ENCODE measurements at regions not wholly inside any gene's neighbourhood (a gene's known extent, or its start where the extent isn't known, plus 50 kb on each side); places are given as distances from the start of the nearest gene placed in this dataset.

DNA sequence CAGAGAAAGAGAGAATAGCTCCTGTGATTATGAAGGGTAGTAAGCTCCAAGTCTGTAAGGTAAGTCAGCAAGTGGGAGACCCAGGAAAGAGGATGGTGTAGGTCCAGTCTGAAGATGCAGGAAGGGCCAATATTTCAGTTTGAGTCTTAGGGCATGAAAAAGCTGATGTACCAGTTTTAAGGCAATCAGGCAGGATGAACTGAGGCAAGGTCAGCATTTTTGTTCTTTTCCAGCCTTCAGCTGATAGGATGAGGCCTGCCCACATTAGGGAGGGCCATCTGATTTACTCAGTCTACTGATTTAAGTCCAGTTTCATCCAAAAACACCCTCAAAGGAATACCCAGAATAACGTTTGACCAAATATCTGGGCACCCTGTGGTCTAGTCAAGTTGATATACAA lies 347.3 kb downstream of the CMPK2 start:
- no peak for DNase-seq (ENCODE audit: low read depth in 3 of 3)

- no peak for DNase-seq (ENCODE audit: low read depth in 3 of 3)
Measured at GRCh38 chr2:6523476-6523875, 342.2 kb downstream of the CMPK2 start.

- no peak for DNase-seq (ENCODE audit: low read depth in 3 of 3)
Measured at GRCh38 chr2:6524691-6525474, 340.8 kb downstream of the CMPK2 start.

- no peak for DNase-seq (ENCODE audit: low read depth in 3 of 3)
Measured at GRCh38 chr2:6525475-6525964, 340.2 kb downstream of the CMPK2 start.

DNA sequence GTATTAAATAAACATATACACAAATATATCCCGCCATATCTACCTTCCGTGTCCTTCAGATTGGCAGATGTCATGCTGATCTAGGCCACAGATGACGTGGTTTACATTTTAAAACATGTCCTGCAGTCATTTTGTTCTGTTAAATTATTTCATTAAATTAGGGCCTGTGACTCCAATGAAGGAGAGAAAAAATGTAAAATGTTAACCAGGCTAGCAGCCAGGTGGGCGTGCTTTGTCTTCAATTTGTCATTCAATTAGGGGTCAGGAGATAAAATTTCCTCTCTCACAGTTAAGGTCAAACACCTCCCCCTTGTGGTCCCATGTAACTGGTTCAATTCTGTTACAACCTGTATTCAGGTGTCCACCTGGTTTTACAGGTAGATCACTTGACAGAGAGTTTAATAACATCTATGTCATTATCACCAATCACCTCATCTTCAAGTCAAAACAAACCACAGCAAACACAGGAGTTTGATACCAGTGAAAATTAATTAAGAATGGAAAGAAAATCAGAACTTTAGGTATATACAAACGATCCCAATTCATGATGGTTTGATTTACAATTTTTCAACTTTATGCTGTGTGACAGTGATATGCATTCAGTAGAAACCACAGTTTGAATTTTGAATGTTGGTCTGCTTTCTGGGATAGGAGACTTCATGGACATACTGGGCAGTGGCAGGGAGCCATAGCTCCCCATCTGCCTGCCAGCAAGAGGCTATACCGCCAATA lies 339.4 kb downstream of the CMPK2 start:
- DNase-seq (ENCODE audit: low read depth in 3 of 3): no peak

GRCh38 chr2:6531304-6531703 lies 334.4 kb downstream of the CMPK2 start:
- DNase-seq (ENCODE audit: low read depth in 3 of 3): no peak

DNA sequence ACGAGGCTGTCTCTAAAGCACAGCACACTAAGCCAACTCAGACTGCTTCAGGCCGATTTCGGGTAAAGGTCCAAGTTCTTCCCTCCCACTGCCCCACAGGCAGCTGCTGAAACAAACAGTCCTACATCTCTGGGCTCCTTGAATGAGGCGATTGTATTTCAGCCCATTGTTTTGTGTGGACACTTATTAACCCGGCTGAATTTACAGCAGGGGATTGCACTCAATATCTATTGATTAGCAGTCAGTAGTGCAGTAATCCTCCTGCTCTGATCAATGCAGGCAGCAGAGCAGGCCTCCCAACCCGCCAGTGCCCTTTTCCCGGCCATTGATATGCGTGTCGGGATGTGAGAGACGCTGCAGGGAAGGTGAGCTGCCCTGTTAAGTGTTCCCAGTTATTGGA lies 330.1 kb downstream of the CMPK2 start:
- DNase-seq (ENCODE audit: low read depth in 3 of 3): no peak

DNA sequence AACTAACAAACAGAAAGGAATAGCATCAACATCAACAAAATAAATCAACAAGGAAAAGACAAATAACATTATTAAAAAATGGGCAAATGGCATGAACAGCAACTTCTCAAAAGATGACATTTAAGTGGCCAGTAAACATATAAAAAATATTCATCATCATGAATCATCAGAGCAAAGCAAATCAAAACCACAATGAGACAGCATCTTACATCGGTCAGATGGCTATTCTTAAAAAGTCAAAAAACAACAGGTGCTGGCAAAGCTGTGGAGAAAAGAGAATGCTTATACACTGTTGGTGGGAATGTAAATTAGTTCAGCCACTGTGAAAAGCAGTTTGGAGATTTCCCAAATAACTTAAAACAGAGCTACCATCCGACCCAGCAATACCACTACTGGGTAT lies 327.1 kb downstream of the CMPK2 start:
- DNase-seq (ENCODE audit: low read depth in 3 of 3): no peak

DNA sequence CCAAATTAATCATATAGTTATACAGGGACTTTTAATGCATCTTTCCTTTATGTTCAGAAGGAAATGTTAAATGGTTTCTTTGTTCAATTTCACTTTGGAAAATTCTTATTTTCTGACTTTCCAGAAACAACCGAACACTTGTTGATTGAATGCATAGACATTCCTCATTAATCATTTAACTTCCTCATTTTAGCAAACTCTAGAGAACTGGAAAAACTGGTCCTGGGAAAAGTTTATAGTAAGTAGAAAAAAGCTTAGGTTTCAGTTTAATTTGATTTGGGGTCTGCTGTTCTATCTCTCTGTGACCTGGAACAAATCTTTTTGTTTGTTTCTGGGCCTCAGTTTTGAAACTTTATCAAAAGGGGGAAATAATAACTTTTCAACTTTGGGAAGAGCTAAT lies 320.4 kb downstream of the CMPK2 start:
- no peak for DNase-seq (ENCODE audit: low read depth in 3 of 3)

GRCh38 chr2:6545795-6546194 lies 319.9 kb downstream of the CMPK2 start:
- DNase-seq (ENCODE audit: low read depth in 3 of 3): no peak

DNA sequence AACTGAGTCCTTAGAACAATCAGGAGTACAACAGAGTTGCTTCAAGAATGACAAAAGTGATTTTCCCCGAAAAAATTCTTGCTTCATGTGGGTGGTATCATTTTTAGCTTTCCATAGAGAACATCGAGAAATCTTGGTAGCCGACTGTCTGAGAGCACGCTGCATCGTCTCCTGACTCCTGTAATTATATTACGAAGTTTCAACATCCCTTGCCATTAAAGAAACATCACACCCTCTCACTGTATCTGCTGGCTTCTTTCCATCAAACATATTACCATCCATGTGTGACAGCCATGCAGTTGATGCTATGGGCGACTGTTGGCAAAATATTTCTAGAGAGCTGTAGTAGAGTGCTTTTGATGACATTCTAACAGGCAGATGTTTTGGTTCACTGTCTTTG lies 311.2 kb downstream of the CMPK2 start:
- no peak for DNase-seq (ENCODE audit: low read depth in 3 of 3)

GRCh38 chr2:6556755-6557154 lies 309.0 kb downstream of the CMPK2 start:
- DNase-seq (ENCODE audit: low read depth in 3 of 3): no peak

DNA sequence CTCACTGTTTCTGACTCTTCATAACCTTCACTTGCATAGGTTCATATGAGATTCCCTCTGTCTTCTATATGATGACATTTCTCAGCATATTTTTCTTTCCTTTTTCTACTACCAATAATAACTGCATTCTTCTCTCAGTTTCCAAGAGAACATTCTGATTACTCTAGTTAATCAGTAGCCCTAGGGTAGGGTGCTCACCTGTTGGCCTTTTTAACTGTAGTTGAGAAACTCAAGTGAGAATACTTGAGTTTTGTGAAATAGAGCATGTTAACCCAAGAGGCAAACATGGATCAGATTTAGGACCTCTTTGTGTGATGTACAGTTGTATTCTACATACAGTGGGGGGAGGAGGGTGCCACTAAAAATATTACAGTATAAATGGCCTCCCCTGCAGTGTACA lies 308.0 kb downstream of the CMPK2 start:
- DNase-seq (ENCODE audit: low read depth in 3 of 3): no peak

DNA sequence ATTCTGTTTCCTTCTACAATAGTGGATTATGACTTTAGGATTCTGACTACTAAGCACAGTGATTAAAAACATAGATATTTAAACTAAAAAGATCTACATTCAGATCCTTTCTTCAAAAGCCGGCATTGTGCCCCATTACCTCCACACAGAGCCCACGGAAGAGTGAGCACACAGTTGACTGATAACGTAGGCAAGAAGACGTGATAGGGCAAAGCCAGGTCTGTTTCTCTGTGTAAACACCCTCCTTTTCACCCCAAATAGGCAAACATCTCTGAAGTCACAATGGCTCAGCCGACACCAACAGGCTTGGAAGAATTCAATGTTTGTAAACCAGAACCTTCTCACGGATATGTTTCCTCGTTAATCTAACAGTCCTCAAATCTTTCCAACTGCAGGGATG lies 302.9 kb downstream of the CMPK2 start:
- DNase-seq (ENCODE audit: low read depth in 3 of 3): no peak

DNA sequence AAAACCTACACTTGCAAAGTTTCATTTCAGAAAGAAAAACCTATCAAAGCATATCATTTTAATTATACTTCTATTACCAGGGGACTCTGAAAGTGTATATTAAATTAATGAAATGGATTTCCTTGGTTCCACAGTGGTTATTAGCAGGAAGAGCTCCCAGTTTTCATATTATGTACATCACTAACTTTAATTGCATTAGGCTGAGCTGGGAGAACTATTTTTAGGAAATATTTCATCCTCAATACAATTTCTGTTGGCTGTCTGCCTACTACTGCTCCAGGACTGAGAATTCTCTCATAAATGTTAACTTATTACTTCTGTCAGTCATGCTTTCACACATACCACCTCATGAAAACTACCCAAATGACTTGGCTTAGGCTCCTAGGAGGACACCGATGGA lies 301.4 kb downstream of the CMPK2 start:
- no peak for DNase-seq (ENCODE audit: low read depth in 3 of 3)

- no peak for DNase-seq (ENCODE audit: low read depth in 3 of 3)
Measured at GRCh38 chr2:6574121-6574520, 291.6 kb downstream of the CMPK2 start.

- no peak for DNase-seq (ENCODE audit: low read depth in 3 of 3)
Measured at GRCh38 chr2:6576302-6576701, 289.4 kb downstream of the CMPK2 start.

DNA sequence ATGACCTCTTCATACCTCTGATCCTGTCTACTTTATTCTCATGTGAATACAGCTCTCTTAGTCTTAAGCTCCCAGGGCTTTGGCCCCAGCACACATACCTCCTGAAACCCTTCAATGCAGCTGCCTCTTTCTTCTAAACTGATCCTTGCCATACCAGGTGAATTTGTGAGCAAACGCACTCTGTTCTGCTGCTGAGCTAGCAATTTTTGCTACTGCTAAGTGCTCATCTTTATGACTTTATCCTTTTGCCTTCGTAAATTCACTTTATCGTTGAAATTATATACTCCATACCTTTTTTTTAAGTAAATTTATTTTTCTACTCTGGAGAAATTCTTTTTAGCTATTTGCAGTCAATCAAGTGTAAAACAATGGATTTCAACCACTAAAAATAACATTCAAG lies 287.7 kb downstream of the CMPK2 start:
- no peak for DNase-seq (ENCODE audit: low read depth in 3 of 3)

- DNase-seq (ENCODE audit: low read depth in 3 of 3): no peak
Measured at GRCh38 chr2:6578416-6578815, 287.3 kb downstream of the CMPK2 start.

DNA sequence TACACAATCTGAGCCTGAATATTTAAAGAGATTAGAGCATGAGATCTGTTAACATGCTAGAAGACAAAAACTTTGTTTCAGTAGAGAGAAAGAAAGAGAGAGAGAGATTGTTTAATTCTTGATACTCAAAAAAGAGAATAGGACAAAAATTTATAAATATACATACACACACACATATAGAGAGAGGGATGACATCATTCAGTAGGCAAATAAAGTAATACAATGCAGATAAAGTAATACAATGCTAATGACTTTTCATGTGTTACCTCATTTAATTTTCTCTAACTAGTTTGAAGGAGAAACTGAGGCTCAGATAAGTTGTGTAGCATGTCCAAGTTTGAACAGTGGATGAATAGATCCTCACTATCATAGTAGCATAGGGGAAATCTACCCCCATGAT lies 286.4 kb downstream of the CMPK2 start:
- DNase-seq (ENCODE audit: low read depth in 3 of 3): no peak

DNA sequence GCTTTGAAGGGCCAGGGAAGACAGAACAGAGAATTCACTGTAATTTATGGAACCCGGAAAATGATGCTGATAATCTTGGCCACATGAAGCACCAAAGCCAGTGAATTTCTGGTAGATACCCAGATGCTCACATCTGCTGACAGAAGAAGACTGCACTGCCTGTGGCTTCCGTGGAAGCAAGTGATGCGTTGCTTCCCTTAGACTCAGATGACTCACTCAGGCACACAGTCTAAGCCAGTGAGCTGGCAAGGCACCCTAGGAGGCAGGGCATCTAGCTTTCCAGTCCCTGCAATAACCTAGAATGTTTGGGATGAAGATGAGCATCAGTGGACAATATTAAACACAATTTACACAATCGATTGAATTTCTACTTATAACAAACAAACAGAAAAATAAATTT lies 284.7 kb downstream of the CMPK2 start:
- DNase-seq (ENCODE audit: low read depth in 3 of 3): no peak

DNA sequence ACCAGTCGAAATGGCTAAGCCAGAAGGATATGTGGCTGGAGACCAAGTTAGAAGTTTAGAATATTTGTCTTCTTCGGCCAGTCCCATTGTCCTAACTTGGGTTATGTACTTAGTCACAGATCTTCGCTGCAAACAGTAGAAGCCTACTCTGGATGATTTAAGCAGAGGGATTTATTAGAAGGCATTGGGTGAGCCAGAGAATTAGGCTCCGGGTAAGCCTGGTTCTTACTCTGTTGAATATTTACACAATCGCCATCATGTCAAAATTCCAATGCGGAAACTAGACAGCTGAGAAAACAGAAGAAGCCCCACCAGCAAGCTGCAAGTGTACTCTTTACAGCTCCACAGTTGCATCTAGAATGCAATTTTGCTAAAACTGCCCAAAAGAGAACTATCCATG lies 276.6 kb downstream of the CMPK2 start:
- no peak for DNase-seq (ENCODE audit: low read depth in 3 of 3)

GRCh38 chr2:6590442-6590841 lies 275.3 kb downstream of the CMPK2 start:
- DNase-seq (ENCODE audit: low read depth in 3 of 3): no peak

Data from stimulated activated CD4-positive, alpha-beta T cell treated with anti-CD3 and anti-CD28 coated beads, TNF-alpha, amount 100 ng/mL, for 48 hours (primary cell).